Gastrocnemius medialis (tissue), 4 donors: ENCODE measurements at regions not wholly inside any gene's neighbourhood (a gene's known extent, or its start where the extent isn't known, plus 50 kb on each side); places are given as distances from the start of the nearest gene placed in this dataset.

Experiments used
- CTCF ChIP-seq, 5 experiments: fragments of 450-650 bp in 3 of 5; fragments of 200-600 bp in 2 of 5; sonication (generic) in 2 of 5; IDR thresholded peaks in 4 of 5; conservative IDR thresholded peaks in 1 of 5; 1 replicate in 4 of 5; 2 replicates in 1 of 5; pipeline ENCODE4 v1.5.1; 2016 to 2019; ENCODE audit warnings: antibody characterized with exemption in 5 of 5, mild to moderate bottlenecking in 3 of 5, moderate library complexity in 3 of 5
- POLR2A ChIP-seq, 2 donors: fragments of 450-650 bp; IDR thresholded peaks; one replicate each; pipeline ENCODE4 v1.6.1; 2017; ENCODE audit warnings: antibody characterized with exemption in 2 of 2, mild to moderate bottlenecking in 2 of 2, moderate library complexity in 2 of 2

- no peak for TF ChIP-seq CTCF (IDR thresholded peaks at IDR 0.05 in 4 of 5, conservative IDR thresholded peaks at IDR 0.05 in 1 of 5)
- no peak for TF ChIP-seq POLR2A (IDR thresholded peaks at IDR 0.05)
Observed at GRCh38 chr7:26616235-26616634, 248.2 kb downstream of the SKAP2 start.
